Lower leg skin (tissue), 4 donors: ENCODE measurements at regions not wholly inside any gene's neighbourhood (a gene's known extent, or its start where the extent isn't known, plus 50 kb on each side); places are given as distances from the start of the nearest gene placed in this dataset.

Experiments
- DNase-seq, 2 donors: peaks; one replicate each; pipeline ENCODE4 v3.0.0-alpha.2; 2019; ENCODE audit warnings: low spot score in 2 of 2
- H3K4me3 ChIP-seq: fragments of 200-600 bp; sonication (generic); 2 replicates; pipeline ENCODE4 v1.5.1; 2017; ENCODE audit warnings: mild to moderate bottlenecking, low read depth; ENCODE audit not compliant: poor library complexity, severe bottlenecking
- CTCF ChIP-seq, 3 donors: fragments of 450-650 bp; IDR thresholded peaks; one replicate each; pipeline ENCODE4 v1.5.1; 2016; ENCODE audit warnings: antibody characterized with exemption in 3 of 3, mild to moderate bottlenecking in 3 of 3, moderate library complexity in 2 of 3
- POLR2A ChIP-seq, 2 donors: fragments of 450-650 bp; IDR thresholded peaks; one replicate each; pipeline ENCODE4 v1.6.1; 2016 to 2017; ENCODE audit warnings: antibody characterized with exemption in 2 of 2, mild to moderate bottlenecking in 1 of 2, moderate library complexity in 1 of 2
- WGBS, 2 donors: methylation state at CpG; one replicate each; pipeline ENCODE4 v1.1.5; 2018; 5-methylcytosine and 5-hydroxymethylcytosine counted together
- intact Hi-C: fragments of 100-400 bp; cut with DNase I; formaldehyde crosslinking; loops from one replicate; pipeline ENCODE4 v1.15.0; 2023; ENCODE audit warnings: low total_unique reads

GRCh38 chr22:48836673-48837340, 990.9 kb downstream of the BRD1 start:
- no peak for DNase-seq
- H3K4me3 ChIP-seq, result no peak overlapping the region
- intact Hi-C loops, result no loop called here
- TF ChIP-seq CTCF (IDR thresholded peaks at IDR 0.05) (no peak), POLR2A (IDR thresholded peaks at IDR 0.05) (no peak)
- WGBS, 2 donors, result 78 to 81% methylated on average over 19 of the region's 19 CpGs

- WGBS, 2 donors, result 76 to 89% methylated on average over 15 to 33 of the region's 33 CpGs
- TF ChIP-seq POLR2A (IDR thresholded peaks at IDR 0.05), result no peak
- TF ChIP-seq CTCF (IDR thresholded peaks at IDR 0.05), result no peak
- intact Hi-C loops, result no loop called here
- no peak for DNase-seq
- H3K4me3 ChIP-seq, result no peak overlapping the region
These were observed 991.6 kb downstream of the BRD1 start for GRCh38 chr22:48835857-48836672.

GRCh38 chr22:48835364-48835763, 992.3 kb downstream of the BRD1 start:
- WGBS, 2 donors, result 76 to 81% methylated on average over 10 to 11 of the region's 11 CpGs
- TF ChIP-seq CTCF (IDR thresholded peaks at IDR 0.05) (no peak), POLR2A (IDR thresholded peaks at IDR 0.05) (no peak)
- DNase-seq, result no peak
- H3K4me3 ChIP-seq, result no peak overlapping the region
- intact Hi-C loops, result no loop called here

- WGBS, 2 donors, result 46 to 72% methylated on average over 5 of the region's 5 CpGs
- intact Hi-C loops, result no loop called here
- no peak overlapping the region for H3K4me3 ChIP-seq
- DNase-seq, result no peak
- TF ChIP-seq POLR2A (IDR thresholded peaks at IDR 0.05) (no peak), CTCF (IDR thresholded peaks at IDR 0.05) (no peak)
These were observed 993.3 kb downstream of the BRD1 start for GRCh38 chr22:48834404-48834803.

- 83 to 99% methylated on average over 4 of the region's 4 CpGs for WGBS, 2 donors
- no peak for TF ChIP-seq POLR2A (IDR thresholded peaks at IDR 0.05)
- TF ChIP-seq CTCF (IDR thresholded peaks at IDR 0.05), result no peak
- DNase-seq, result no peak
- no peak overlapping the region for H3K4me3 ChIP-seq
- intact Hi-C loops, result no loop called here
These were observed 995.1 kb downstream of the BRD1 start for GRCh38 chr22:48832592-48832991.
